GM19328 (cell line): ENCODE measurements at regions not wholly inside any gene's neighbourhood (a gene's known extent, or its start where the extent isn't known, plus 50 kb on each side); places are given as distances from the start of the nearest gene placed in this dataset.

ENCODE experiments used
- ATAC-seq: cut with Tn5 transposase; IDR thresholded peaks from one replicate; pipeline ENCODE4 v1.9.1; 2021; ENCODE audit warnings: mild to moderate bottlenecking, moderate library complexity; ENCODE audit not compliant: unreplicated experiment

GRCh38 chr6:130756824-130757223 lies 70.4 kb upstream of the SMLR1 start:
- no peak for ATAC-seq

GRCh38 chr6:130758813-130759212 lies 68.4 kb upstream of the SMLR1 start:
- ATAC-seq: no peak

GRCh38 chr6:130760006-130760405 lies 67.2 kb upstream of the SMLR1 start:
- ATAC-seq: no peak

- no peak for ATAC-seq
Measured at GRCh38 chr6:130761286-130761685, 65.9 kb upstream of the SMLR1 start.

GRCh38 chr6:130765181-130765727 lies 62.0 kb upstream of the SMLR1 start:
- no peak for ATAC-seq

- no peak for ATAC-seq
Measured at GRCh38 chr6:130766239-130767144, 60.7 kb upstream of the SMLR1 start.

GRCh38 chr6:130769861-130770260 lies 57.3 kb upstream of the SMLR1 start:
- no peak for ATAC-seq

- ATAC-seq: no peak
Measured at GRCh38 chr6:130771741-130772140, 55.5 kb upstream of the SMLR1 start.

GRCh38 chr6:130773860-130774259 lies 53.3 kb upstream of the SMLR1 start:
- no peak for ATAC-seq

GRCh38 chr6:130775411-130776012 lies 51.7 kb upstream of the SMLR1 start:
- no peak for ATAC-seq

- ATAC-seq: peak; percentile 88
Measured at GRCh38 chr6:130776287-130776925, 50.8 kb upstream of the SMLR1 start.
